ENCODE measurements at regions not wholly inside any gene's neighbourhood (a gene's known extent, or its start where the extent isn't known, plus 50 kb on each side); places are given as distances from the start of the nearest gene placed in this dataset.

- H3K4me2 ChIP-seq (ENCODE audit: low read depth, low read length, poor library complexity, severe bottlenecking) = no peak overlapping the region
- no peak overlapping the region for H3K4me3 ChIP-seq (ENCODE audit: insufficient read depth, low read length, poor library complexity, severe bottlenecking)
- no peaks in the 10 kb centered on the region for H3K79me2 ChIP-seq (ENCODE audit: insufficient read depth, low read length)
- TF ChIP-seq, protein P1, sequence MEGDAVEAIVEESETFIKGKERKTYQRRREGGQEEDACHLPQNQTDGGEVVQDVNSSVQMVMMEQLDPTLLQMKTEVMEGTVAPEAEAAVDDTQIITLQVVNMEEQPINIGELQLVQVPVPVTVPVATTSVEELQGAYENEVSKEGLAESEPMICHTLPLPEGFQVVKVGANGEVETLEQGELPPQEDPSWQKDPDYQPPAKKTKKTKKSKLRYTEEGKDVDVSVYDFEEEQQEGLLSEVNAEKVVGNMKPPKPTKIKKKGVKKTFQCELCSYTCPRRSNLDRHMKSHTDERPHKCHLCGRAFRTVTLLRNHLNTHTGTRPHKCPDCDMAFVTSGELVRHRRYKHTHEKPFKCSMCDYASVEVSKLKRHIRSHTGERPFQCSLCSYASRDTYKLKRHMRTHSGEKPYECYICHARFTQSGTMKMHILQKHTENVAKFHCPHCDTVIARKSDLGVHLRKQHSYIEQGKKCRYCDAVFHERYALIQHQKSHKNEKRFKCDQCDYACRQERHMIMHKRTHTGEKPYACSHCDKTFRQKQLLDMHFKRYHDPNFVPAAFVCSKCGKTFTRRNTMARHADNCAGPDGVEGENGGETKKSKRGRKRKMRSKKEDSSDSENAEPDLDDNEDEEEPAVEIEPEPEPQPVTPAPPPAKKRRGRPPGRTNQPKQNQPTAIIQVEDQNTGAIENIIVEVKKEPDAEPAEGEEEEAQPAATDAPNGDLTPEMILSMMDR (IDR thresholded peaks at IDR 0.05; ENCODE audit: insufficient read depth, low read length, poor library complexity, severe bottlenecking) = no peak
- TF ChIP-seq EZH2phosphoT487 (conservative IDR thresholded peaks at IDR 0.05; ENCODE audit: low read length) = no peak
- no peak overlapping the region for H2AFZ ChIP-seq (ENCODE audit: low read depth, low read length, severe bottlenecking)
- no peak overlapping the region for H3K27ac ChIP-seq (ENCODE audit: low read depth, low read length)
- H4K20me1 ChIP-seq (ENCODE audit: low read depth, low read length) = no peaks in the 10 kb centered on the region
- H3K9me3 ChIP-seq (ENCODE audit: insufficient read depth, low read length) = no peaks in the 10 kb centered on the region
- no peaks in the 10 kb centered on the region for H3K36me3 ChIP-seq (ENCODE audit: low read length)
- no peak overlapping the region for H3K9ac ChIP-seq (ENCODE audit: low read length)
- H3K9me2 ChIP-seq (replicated peaks; ENCODE audit: insufficient read depth, low read length) = no peaks in the 10 kb centered on the region
- no peaks in the 10 kb centered on the region for H3F3A ChIP-seq (ENCODE audit: insufficient read depth)
- H3K27me3 ChIP-seq (ENCODE audit: low read length) = no peaks in the 10 kb centered on the region
Observed at GRCh38 chr7:117955046-117955445, 81.8 kb upstream of the CTTNBP2 start.

- Histone ChIP-seq H3K79me2 (ENCODE audit: insufficient read depth, low read length) (no peaks in the 10 kb centered on the region), H3K27me3 (ENCODE audit: low read length) (no peaks in the 10 kb centered on the region), H3F3A (ENCODE audit: insufficient read depth) (no peaks in the 10 kb centered on the region), H3K9me3 (ENCODE audit: insufficient read depth, low read length) (no peaks in the 10 kb centered on the region), H3K4me3 (ENCODE audit: insufficient read depth, low read length, poor library complexity, severe bottlenecking) (no peak overlapping the region), H3K9ac (ENCODE audit: low read length) (no peak overlapping the region), H3K27ac (ENCODE audit: low read depth, low read length) (no peak overlapping the region), H4K20me1 (ENCODE audit: low read depth, low read length) (no peaks in the 10 kb centered on the region), H3K4me2 (ENCODE audit: low read depth, low read length, poor library complexity, severe bottlenecking) (no peak overlapping the region), H3K36me3 (ENCODE audit: low read length) (no peaks in the 10 kb centered on the region), H3K9me2 (replicated peaks; ENCODE audit: insufficient read depth, low read length) (no peaks in the 10 kb centered on the region), H2AFZ (ENCODE audit: low read depth, low read length, severe bottlenecking) (no peak overlapping the region)
- TF ChIP-seq EZH2phosphoT487 (conservative IDR thresholded peaks at IDR 0.05; ENCODE audit: low read length) = no peak
Observed at GRCh38 chr7:117960351-117960750, 87.1 kb upstream of the CTTNBP2 start.

DNA sequence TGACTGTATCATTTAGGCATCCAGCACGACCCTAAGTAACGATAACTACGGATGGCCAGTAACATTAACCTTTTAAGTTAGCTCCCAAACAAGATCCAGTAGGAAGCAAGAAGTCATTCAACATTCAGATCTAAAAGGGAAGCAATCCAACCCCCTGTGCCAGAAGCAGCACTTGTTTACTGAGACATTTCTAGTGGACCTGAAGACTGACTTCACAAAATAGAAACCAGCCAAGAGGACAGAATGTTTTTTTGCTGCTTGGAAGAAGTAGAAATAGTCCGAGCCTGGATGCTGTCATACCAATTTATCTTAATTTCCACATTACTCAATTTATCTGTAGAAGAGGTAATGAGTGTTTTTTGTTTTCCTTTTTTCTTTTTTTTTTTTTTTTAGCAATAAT is 88.0 kb upstream of the CTTNBP2 start:
- no peak overlapping the region for H3K9ac ChIP-seq (ENCODE audit: low read length)
- no peaks in the 10 kb centered on the region for H3K79me2 ChIP-seq (ENCODE audit: insufficient read depth, low read length)
- no peaks in the 10 kb centered on the region for H3K9me2 ChIP-seq (replicated peaks; ENCODE audit: insufficient read depth, low read length)
- H3K4me2 ChIP-seq (ENCODE audit: low read depth, low read length, poor library complexity, severe bottlenecking) = no peak overlapping the region
- H3K27me3 ChIP-seq (ENCODE audit: low read length) = no peaks in the 10 kb centered on the region
- no peaks in the 10 kb centered on the region for H3K36me3 ChIP-seq (ENCODE audit: low read length)
- H3F3A ChIP-seq (ENCODE audit: insufficient read depth) = no peaks in the 10 kb centered on the region
- no peak overlapping the region for H2AFZ ChIP-seq (ENCODE audit: low read depth, low read length, severe bottlenecking)
- no peaks in the 10 kb centered on the region for H4K20me1 ChIP-seq (ENCODE audit: low read depth, low read length)
- TF ChIP-seq EZH2phosphoT487 (conservative IDR thresholded peaks at IDR 0.05; ENCODE audit: low read length) = no peak
- TF ChIP-seq, protein P1 (IDR thresholded peaks at IDR 0.05; ENCODE audit: insufficient read depth, low read length, poor library complexity, severe bottlenecking) = no peak
- no peak overlapping the region for H3K4me3 ChIP-seq (ENCODE audit: insufficient read depth, low read length, poor library complexity, severe bottlenecking)
- no peak overlapping the region for H3K27ac ChIP-seq (ENCODE audit: low read depth, low read length)
- H3K9me3 ChIP-seq (ENCODE audit: insufficient read depth, low read length) = no peaks in the 10 kb centered on the region

- no peak overlapping the region for H2AFZ ChIP-seq (ENCODE audit: low read depth, low read length, severe bottlenecking)
- H3F3A ChIP-seq (ENCODE audit: insufficient read depth) = no peaks in the 10 kb centered on the region
- H3K36me3 ChIP-seq (ENCODE audit: low read length) = no peaks in the 10 kb centered on the region
- H4K20me1 ChIP-seq (ENCODE audit: low read depth, low read length) = no peaks in the 10 kb centered on the region
- no peak overlapping the region for H3K4me2 ChIP-seq (ENCODE audit: low read depth, low read length, poor library complexity, severe bottlenecking)
- H3K4me3 ChIP-seq (ENCODE audit: insufficient read depth, low read length, poor library complexity, severe bottlenecking) = no peak overlapping the region
- TF ChIP-seq, protein P1 (IDR thresholded peaks at IDR 0.05; ENCODE audit: insufficient read depth, low read length, poor library complexity, severe bottlenecking) = no peak
- TF ChIP-seq EZH2phosphoT487 (conservative IDR thresholded peaks at IDR 0.05; ENCODE audit: low read length) = no peak
- H3K9me3 ChIP-seq (ENCODE audit: insufficient read depth, low read length) = no peaks in the 10 kb centered on the region
- no peak overlapping the region for H3K27ac ChIP-seq (ENCODE audit: low read depth, low read length)
- H3K9ac ChIP-seq (ENCODE audit: low read length) = no peak overlapping the region
- no peaks in the 10 kb centered on the region for H3K27me3 ChIP-seq (ENCODE audit: low read length)
- no peaks in the 10 kb centered on the region for H3K9me2 ChIP-seq (replicated peaks; ENCODE audit: insufficient read depth, low read length)
- no peaks in the 10 kb centered on the region for H3K79me2 ChIP-seq (ENCODE audit: insufficient read depth, low read length)
Observed at GRCh38 chr7:117962366-117962994, 89.2 kb upstream of the CTTNBP2 start.
